Sigmoid colon (tissue), 6 donors: ENCODE measurements at regions not wholly inside any gene's neighbourhood (a gene's known extent, or its start where the extent isn't known, plus 50 kb on each side); places are given as distances from the start of the nearest gene placed in this dataset.

Source experiments
- DNase-seq: peaks from one replicate; pipeline ENCODE4 v3.0.0-alpha.2; 2019
- H3K27ac ChIP-seq, 4 donors: fragments of 200-600 bp; sonication (generic); one replicate each; pipeline ENCODE4 v1.5.1; 2016 to 2019; ENCODE audit warnings: mild to moderate bottlenecking in 1 of 4
- H3K27me3 ChIP-seq, 3 donors: fragments of 200-600 bp; sonication (generic); one replicate each; pipeline ENCODE4 v1.5.1; 2019; ENCODE audit warnings: mild to moderate bottlenecking in 1 of 3
- H3K36me3 ChIP-seq, 4 donors: fragments of 200-600 bp; sonication (generic); one replicate each; pipeline ENCODE4 v1.5.1; 2016 to 2019
- H3K4me1 ChIP-seq, 4 donors: fragments of 200-600 bp; sonication (generic); one replicate each; pipeline ENCODE4 v1.5.1; 2017 to 2019
- H3K4me3 ChIP-seq, 4 donors: fragments of 200-600 bp; sonication (generic); one replicate each; pipeline ENCODE4 v1.5.1; 2017 to 2019; ENCODE audit warnings: mild to moderate bottlenecking in 2 of 4, moderate library complexity in 1 of 4
- H3K9me3 ChIP-seq, 4 donors: fragments of 200-600 bp in 3 of 4; sonication (generic) in 3 of 4; one replicate each; pipeline versions ENCODE4 v1.5.1 to v1.6.1; 2013 to 2019
- CTCF ChIP-seq, 4 experiments: fragments of 450-650 bp in 3 of 4; fragments of 200-600 bp in 1 of 4; IDR thresholded peaks; one replicate each; pipeline ENCODE4 v1.5.1; 2016 to 2019; ENCODE audit warnings: antibody characterized with exemption in 4 of 4, mild to moderate bottlenecking in 3 of 4, moderate library complexity in 2 of 4
- EP300 ChIP-seq, 4 donors: sonication (generic); formaldehyde crosslinking; IDR thresholded peaks; one replicate each; pipeline ENCODE4 v1.6.1; 2017; ENCODE audit warnings: antibody characterized with exemption in 4 of 4
- POLR2A ChIP-seq, 2 donors: fragments of 450-650 bp; IDR thresholded peaks; one replicate each; pipeline ENCODE4 v1.6.1; 2016; ENCODE audit warnings: antibody characterized with exemption in 2 of 2, mild to moderate bottlenecking in 2 of 2, moderate library complexity in 2 of 2
- POLR2AphosphoS5 ChIP-seq, 4 donors: sonication (generic); formaldehyde crosslinking; IDR thresholded peaks; one replicate each; pipeline ENCODE4 v1.6.1; 2017; ENCODE audit warnings: antibody characterized with exemption in 4 of 4
- whole genome bisulfite sequencing, 2 donors: extraction: QIAGEN DNeasy Blood & Tissue Kit; methylation state at CpG; one replicate each; pipeline ENCODE4 v1.1.7; 2013; 5-methylcytosine and 5-hydroxymethylcytosine counted together
- intact Hi-C: fragments of 100-400 bp; cut with DNase I; formaldehyde crosslinking; loops from one replicate; pipeline ENCODE4 v1.15.1; 2023
- donor health status: healthy with polysubstance abuse.
- donor health status: healthy.

GRCh38 chrX:109826954-109827708 lies 94.1 kb upstream of the ACSL4 start:
- H3K9me3 ChIP-seq, result no peaks in the 10 kb centered on the region
- no peak for TF ChIP-seq CTCF (IDR thresholded peaks at IDR 0.05)
- TF ChIP-seq POLR2AphosphoS5 (IDR thresholded peaks at IDR 0.05), result no peak
- TF ChIP-seq POLR2A (IDR thresholded peaks at IDR 0.05), result no peak
- H3K4me3 ChIP-seq, result no peak overlapping the region
- no peaks in the 10 kb centered on the region for H3K36me3 ChIP-seq
- intact Hi-C loops, result no loop called here
- no peak for DNase-seq
- no peak overlapping the region for H3K27ac ChIP-seq
- H3K27me3 ChIP-seq, result no peaks in the 10 kb centered on the region
- WGBS, 2 donors, result 47 to 64% methylated on average over 1 of the region's 1 CpG
- no peaks in the 10 kb centered on the region for H3K4me1 ChIP-seq

DNA sequence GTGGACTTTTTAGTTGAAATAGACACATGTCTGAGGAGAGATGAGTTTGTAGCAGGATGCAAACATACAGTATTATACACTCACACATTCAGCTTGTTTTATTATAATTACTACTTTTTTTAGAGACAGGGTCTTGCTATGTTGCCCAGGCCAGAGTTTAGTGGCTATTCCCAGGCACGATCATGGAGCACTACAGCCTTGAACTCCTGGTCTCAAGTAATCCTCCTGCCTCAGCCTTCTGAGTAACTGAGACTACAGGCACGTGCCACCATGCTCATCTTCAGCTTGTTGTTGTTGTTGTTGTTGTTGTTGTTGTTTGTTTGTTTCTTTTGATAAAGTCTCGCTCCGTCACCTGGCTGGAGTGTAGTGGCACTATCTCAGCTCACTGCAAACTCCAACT lies 94.7 kb upstream of the ACSL4 start:
- Histone ChIP-seq H3K4me1 (no peaks in the 10 kb centered on the region), H3K27ac (no peak overlapping the region), H3K9me3 (no peaks in the 10 kb centered on the region), H3K36me3 (no peaks in the 10 kb centered on the region), H3K27me3 (no peaks in the 10 kb centered on the region), H3K4me3 (no peak overlapping the region)
- intact Hi-C loops, result no loop called here
- WGBS, 2 donors, result 89 to 93% methylated on average over 4 of the region's 4 CpGs
- DNase-seq, result no peak
- no peak for TF ChIP-seq POLR2AphosphoS5 (IDR thresholded peaks at IDR 0.05)
- TF ChIP-seq POLR2A (IDR thresholded peaks at IDR 0.05), result no peak
- TF ChIP-seq CTCF (IDR thresholded peaks at IDR 0.05), result no peak

- no peaks in the 10 kb centered on the region for H3K36me3 ChIP-seq
- TF ChIP-seq CTCF (IDR thresholded peaks at IDR 0.05), result no peak
- no peak for TF ChIP-seq EP300 (IDR thresholded peaks at IDR 0.05)
- TF ChIP-seq POLR2AphosphoS5 (IDR thresholded peaks at IDR 0.05), result no peak
- no peak for TF ChIP-seq POLR2A (IDR thresholded peaks at IDR 0.05)
- no peak overlapping the region for H3K4me3 ChIP-seq
- WGBS, 2 donors, result 89% methylated on average over 3 of the region's 3 CpGs
- no peak for DNase-seq
- H3K4me1 ChIP-seq, result no peaks in the 10 kb centered on the region
- no peaks in the 10 kb centered on the region for H3K9me3 ChIP-seq
- intact Hi-C loops, result no loop called here
- H3K27me3 ChIP-seq, result no peaks in the 10 kb centered on the region
- H3K27ac ChIP-seq, result no peak overlapping the region
Measured at GRCh38 chrX:109830157-109830703, 97.2 kb upstream of the ACSL4 start.

DNA sequence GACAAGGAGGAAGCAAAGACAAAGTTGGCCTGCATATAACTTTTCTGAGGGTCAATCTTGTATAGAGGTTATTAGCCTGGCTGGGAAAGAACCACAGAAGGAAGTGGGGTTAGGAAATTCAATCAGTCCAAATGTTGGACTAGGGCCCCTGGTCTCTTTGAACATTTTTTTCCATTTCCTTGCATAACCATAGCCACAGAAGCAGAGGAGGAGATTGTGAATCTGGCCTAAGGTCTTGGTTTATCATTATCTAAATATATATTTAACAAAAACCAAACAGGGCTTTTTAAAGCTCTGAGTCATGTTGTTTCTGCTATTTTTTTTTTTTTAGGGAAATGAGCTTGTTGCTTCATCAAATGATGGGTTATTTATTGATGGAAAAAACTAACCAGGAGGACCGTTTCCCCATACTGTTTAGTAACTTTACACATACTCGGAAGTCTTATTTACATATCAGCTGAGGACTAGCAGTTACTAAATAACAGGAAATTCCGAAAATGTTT lies 97.7 kb upstream of the ACSL4 start:
- Histone ChIP-seq H3K4me1 (no peaks in the 10 kb centered on the region), H3K36me3 (no peaks in the 10 kb centered on the region), H3K27ac (no peak overlapping the region), H3K9me3 (no peaks in the 10 kb centered on the region), H3K4me3 (no peak overlapping the region), H3K27me3 (no peaks in the 10 kb centered on the region)
- no peak for TF ChIP-seq POLR2AphosphoS5 (IDR thresholded peaks at IDR 0.05)
- no peak for TF ChIP-seq POLR2A (IDR thresholded peaks at IDR 0.05)
- no peak for TF ChIP-seq CTCF (IDR thresholded peaks at IDR 0.05)
- no peak for TF ChIP-seq EP300 (IDR thresholded peaks at IDR 0.05)
- no peak for DNase-seq
- intact Hi-C loops, result no loop called here
- WGBS, 2 donors, result 51 to 71% methylated on average over 3 of the region's 3 CpGs
